ENCODE measurements at regions not wholly inside any gene's neighbourhood (a gene's known extent, or its start where the extent isn't known, plus 50 kb on each side); places are given as distances from the start of the nearest gene placed in this dataset.

DNA sequence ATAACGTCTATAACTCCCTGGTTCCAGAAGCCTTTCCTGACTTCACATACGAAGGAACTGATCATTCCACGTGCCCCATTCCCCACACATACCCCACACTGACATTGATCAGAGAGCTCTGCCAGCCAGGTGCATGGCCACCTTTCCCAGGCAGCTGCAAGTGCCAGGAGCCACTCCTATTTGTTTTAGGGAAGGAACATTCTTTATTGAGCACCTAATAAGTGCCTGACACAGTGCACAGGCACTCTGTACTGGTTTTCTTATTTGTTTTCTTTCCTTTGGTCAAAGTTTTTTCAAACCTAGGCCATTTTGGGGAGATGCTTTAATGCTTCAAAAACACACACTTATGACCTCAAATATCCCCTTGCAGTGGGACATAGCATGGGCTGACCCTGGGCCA, 50.0 kb downstream of the PITPNM2 start:
- TF ChIP-seq, protein P1, sequence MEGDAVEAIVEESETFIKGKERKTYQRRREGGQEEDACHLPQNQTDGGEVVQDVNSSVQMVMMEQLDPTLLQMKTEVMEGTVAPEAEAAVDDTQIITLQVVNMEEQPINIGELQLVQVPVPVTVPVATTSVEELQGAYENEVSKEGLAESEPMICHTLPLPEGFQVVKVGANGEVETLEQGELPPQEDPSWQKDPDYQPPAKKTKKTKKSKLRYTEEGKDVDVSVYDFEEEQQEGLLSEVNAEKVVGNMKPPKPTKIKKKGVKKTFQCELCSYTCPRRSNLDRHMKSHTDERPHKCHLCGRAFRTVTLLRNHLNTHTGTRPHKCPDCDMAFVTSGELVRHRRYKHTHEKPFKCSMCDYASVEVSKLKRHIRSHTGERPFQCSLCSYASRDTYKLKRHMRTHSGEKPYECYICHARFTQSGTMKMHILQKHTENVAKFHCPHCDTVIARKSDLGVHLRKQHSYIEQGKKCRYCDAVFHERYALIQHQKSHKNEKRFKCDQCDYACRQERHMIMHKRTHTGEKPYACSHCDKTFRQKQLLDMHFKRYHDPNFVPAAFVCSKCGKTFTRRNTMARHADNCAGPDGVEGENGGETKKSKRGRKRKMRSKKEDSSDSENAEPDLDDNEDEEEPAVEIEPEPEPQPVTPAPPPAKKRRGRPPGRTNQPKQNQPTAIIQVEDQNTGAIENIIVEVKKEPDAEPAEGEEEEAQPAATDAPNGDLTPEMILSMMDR (IDR thresholded peaks at IDR 0.05; ENCODE audit: insufficient read depth in 1 of 2, low read depth in 1 of 2, low read length in 1 of 2, severe bottlenecking in 1 of 2, unreplicated experiment in 1 of 2), result no peak
- CTCF ChIA-PET, result no interaction called here
- Mint-ChIP-seq H3K36me3 (ENCODE audit: insufficient read depth, unreplicated experiment) (no peaks in the 10 kb centered on the region), H3K27ac (ENCODE audit: unreplicated experiment) (no peak overlapping the region), H3K9me3 (ENCODE audit: unreplicated experiment) (no peaks in the 10 kb centered on the region), H3K4me1 (ENCODE audit: low read depth, unreplicated experiment) (no peaks in the 10 kb centered on the region), H3K4me3 (ENCODE audit: unreplicated experiment) (no peak overlapping the region), H3K27me3 (ENCODE audit: insufficient read depth, unreplicated experiment) (no peaks in the 10 kb centered on the region)
- DNase-seq, result no peak
- H3K36me3 ChIP-seq (ENCODE audit: control insufficient read depth, insufficient read depth, low read length), result no peaks in the 10 kb centered on the region
- H3K4me3 ChIP-seq (ENCODE audit: low read depth, low read length), result no peak overlapping the region
- no peaks in the 10 kb centered on the region for H3K27me3 ChIP-seq (replicated peaks; ENCODE audit: control insufficient read depth, insufficient read depth, low read length)
- H3K4me1 ChIP-seq, result no peaks in the 10 kb centered on the region
- POLR2A ChIA-PET, result no interaction called here
- no TSS peak for BruUV-seq (replicated peaks)
- H3K9me3 ChIP-seq, result no peaks in the 10 kb centered on the region
- intact Hi-C loops (cut with micrococcal nuclease; ENCODE audit: unreplicated experiment), result no loop called here

DNA sequence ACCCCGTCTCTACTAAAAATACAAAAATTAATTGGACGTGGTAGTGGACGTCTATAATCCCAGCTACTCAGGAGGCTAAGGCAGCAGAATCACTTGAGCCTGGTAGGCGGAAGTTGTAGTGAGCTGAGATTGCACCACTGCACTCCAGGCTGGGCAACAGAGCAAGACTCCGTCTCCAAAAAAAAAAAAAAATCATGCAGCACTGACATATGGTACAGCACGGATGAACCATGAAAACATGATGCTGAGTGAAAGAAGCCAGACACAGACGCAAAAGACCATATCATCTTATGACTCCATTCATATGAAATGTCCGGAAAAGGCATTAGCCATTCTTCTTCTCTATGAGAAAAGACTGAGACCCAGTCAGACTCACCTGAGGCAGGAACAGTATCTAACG, 50.4 kb downstream of the PITPNM2 start:
- H3K4me3 ChIP-seq (ENCODE audit: low read depth, low read length), result no peak overlapping the region
- no peaks in the 10 kb centered on the region for H3K9me3 Mint-ChIP-seq (ENCODE audit: unreplicated experiment)
- H3K36me3 ChIP-seq (ENCODE audit: control insufficient read depth, insufficient read depth, low read length), result no peaks in the 10 kb centered on the region
- ChIA-PET CTCF (no interaction called here), POLR2A (no interaction called here)
- TF ChIP-seq, protein P1 (IDR thresholded peaks at IDR 0.05; ENCODE audit: insufficient read depth in 1 of 2, low read depth in 1 of 2, low read length in 1 of 2, severe bottlenecking in 1 of 2, unreplicated experiment in 1 of 2), result no peak
- no peaks in the 10 kb centered on the region for H3K9me3 ChIP-seq
- no peaks in the 10 kb centered on the region for H3K36me3 Mint-ChIP-seq (ENCODE audit: insufficient read depth, unreplicated experiment)
- intact Hi-C loops (cut with micrococcal nuclease; ENCODE audit: unreplicated experiment), result no loop called here
- no peaks in the 10 kb centered on the region for H3K27me3 ChIP-seq (replicated peaks; ENCODE audit: control insufficient read depth, insufficient read depth, low read length)
- 0 out of 2 replicates have a peak, but pooled peaks cover 3% of the 10 kb centered on the region for H3K4me1 ChIP-seq
- peaks cover 3% of the 10 kb centered on the region for H3K4me1 Mint-ChIP-seq (ENCODE audit: low read depth, unreplicated experiment)
- no peaks in the 10 kb centered on the region for H3K27me3 Mint-ChIP-seq (ENCODE audit: insufficient read depth, unreplicated experiment)
- BruUV-seq (replicated peaks), result no TSS peak
- no peak for DNase-seq
- no peak overlapping the region for H3K27ac Mint-ChIP-seq (ENCODE audit: unreplicated experiment)
- no peak overlapping the region for H3K4me3 Mint-ChIP-seq (ENCODE audit: unreplicated experiment)

DNA sequence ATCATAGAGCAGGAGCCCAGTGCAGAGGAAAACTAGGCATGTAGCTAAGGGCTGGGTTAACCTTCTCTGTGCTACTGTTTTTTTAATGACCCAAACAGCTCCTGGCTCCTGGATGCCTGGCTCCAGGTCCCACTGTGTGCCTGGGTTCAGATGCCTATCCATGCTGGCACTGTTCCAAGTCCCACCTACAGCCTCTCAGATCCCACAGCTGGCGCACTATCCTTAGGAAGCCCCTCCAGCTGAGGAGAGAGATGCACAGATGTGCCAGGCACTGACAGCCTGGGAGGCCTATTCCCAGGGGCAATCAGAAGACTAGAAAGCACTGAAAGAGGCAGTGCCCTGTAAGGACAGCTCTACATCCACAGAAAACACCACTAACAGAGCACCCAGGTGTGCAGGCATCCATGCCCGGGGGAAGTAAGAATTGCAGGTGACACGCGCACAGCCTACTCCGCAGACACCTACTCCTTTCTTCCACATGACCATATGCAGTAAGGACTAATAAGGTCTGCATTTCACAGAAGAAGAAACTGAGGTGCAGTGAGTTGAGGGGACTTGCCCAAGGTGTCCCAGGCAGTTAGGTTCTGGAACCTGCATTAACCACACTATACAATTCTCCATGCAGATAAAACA, 51.2 kb downstream of the PITPNM2 start:
- no peaks in the 10 kb centered on the region for H3K27me3 ChIP-seq (replicated peaks; ENCODE audit: control insufficient read depth, insufficient read depth, low read length)
- CTCF ChIA-PET, result no interaction called here
- no peak for DNase-seq
- no peak overlapping the region for H3K4me3 ChIP-seq (ENCODE audit: low read depth, low read length)
- Mint-ChIP-seq H3K36me3 (ENCODE audit: insufficient read depth, unreplicated experiment) (no peaks in the 10 kb centered on the region), H3K27me3 (ENCODE audit: insufficient read depth, unreplicated experiment) (no peaks in the 10 kb centered on the region), H3K4me3 (ENCODE audit: unreplicated experiment) (no peak overlapping the region), H3K4me1 (ENCODE audit: low read depth, unreplicated experiment) (peaks cover 11% of the 10 kb centered on the region), H3K27ac (ENCODE audit: unreplicated experiment) (no peak overlapping the region), H3K9me3 (ENCODE audit: unreplicated experiment) (no peaks in the 10 kb centered on the region)
- POLR2A ChIA-PET, result no interaction called here
- BruUV-seq (replicated peaks), result no TSS peak
- peaks cover 11% of the 10 kb centered on the region for H3K4me1 ChIP-seq
- H3K9me3 ChIP-seq, result no peaks in the 10 kb centered on the region
- H3K36me3 ChIP-seq (ENCODE audit: control insufficient read depth, insufficient read depth, low read length), result no peaks in the 10 kb centered on the region
- TF ChIP-seq, protein P1 (IDR thresholded peaks at IDR 0.05; ENCODE audit: insufficient read depth in 1 of 2, low read depth in 1 of 2, low read length in 1 of 2, severe bottlenecking in 1 of 2, unreplicated experiment in 1 of 2), result no peak
- intact Hi-C loops (cut with micrococcal nuclease; ENCODE audit: unreplicated experiment), result loop anchor here (10.0 kb wide), 1 partner anchor 45 kb away; no protein-coding TSS in a partner anchor

All from Caco-2 (cell line).